NCI-H1417 treated with DMSO at 0.1 percent for 48 hours (cell line): ENCODE measurements at regions not wholly inside any gene's neighbourhood (a gene's known extent, or its start where the extent isn't known, plus 50 kb on each side); places are given as distances from the start of the nearest gene placed in this dataset.

ENCODE experiments used
- DNase-seq: peaks from one replicate; lab custom pipeline; 2025; lab: John Stamatoyannopoulos, UW

DNA sequence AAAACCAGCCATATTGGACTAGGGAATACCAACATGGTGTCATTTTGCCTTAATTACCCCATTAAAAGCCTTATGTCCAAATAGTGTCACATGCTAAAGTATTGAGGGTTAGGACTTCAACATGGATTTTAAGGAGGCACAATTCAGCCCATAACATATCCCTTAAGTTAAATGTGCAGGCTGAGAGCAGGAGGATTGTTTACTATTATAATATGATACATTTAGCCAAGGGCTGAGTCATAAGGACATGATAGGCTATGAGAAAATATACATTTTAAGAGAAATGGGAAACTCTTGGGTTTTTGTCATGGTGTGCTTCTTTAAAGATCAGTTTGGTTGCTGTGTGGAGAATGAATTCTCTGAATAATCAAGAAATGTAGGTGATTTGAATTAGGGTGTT is 136.8 kb downstream of the RDH14 start:
- no peak for DNase-seq

GRCh38 chr2:18422432-18423165 is 137.9 kb downstream of the RDH14 start:
- no peak for DNase-seq

- DNase-seq, result no peak
Observed at GRCh38 chr2:18413676-18414396, 146.6 kb downstream of the RDH14 start.

GRCh38 chr2:18412980-18413675 is 147.3 kb downstream of the RDH14 start:
- DNase-seq, result no peak

DNA sequence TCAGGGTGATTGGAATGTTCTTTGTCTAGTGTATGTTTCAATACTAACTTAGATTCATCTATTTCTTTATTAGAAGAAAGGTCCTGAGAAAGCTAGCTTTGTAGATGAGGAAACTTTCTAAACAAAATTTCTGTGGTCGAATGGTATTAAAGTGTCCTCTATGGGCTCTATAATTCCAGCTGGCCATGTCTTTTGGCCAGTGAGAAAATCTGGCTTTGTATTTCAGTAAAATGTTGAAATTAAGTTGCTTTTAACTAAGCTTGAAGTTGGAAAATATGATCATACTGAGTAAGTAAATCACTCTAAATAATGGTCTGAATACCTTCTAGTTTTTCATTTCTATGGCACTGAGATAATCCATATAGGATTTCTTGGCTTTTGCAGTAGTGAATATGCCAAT is 148.8 kb downstream of the RDH14 start:
- no peak for DNase-seq

DNA sequence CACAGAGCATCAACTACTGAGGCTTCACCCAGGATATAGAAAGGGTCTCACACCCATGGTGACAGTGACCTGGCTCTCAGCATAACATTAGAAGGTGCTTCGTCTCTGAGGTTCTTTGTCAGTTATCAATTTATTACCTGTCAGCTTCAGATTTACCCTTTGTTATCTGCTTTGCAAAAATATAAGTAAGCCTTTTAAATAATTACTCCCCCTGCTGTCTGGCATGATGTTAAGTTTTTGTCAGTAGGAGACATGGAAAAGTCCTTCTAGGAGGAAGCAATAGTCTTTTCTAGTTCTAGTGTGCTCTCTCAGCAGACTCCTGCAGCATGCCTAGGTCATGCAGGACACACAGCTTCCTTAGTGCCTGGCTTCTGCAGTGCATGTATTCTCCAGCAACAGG is 149.9 kb downstream of the RDH14 start:
- no peak for DNase-seq

DNA sequence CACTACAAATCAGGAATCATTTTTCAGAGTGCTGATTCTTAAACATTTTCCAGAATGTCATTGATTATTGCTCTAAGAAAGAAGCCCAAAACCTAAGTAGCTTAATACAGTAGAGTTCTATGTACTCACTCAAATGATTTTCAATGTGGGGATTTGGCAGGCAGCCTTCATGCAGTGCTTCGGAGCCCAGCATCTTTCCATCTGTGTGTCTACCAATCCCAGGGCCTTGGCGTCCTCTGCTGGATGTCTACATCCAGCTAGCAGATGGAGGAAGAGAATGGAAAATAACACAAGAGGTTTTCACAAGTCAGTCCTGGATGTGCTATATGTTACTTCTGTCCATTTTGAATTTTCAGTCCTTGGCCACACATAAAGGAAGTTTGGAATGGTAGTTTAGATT is 151.8 kb downstream of the RDH14 start:
- no peak for DNase-seq

DNA sequence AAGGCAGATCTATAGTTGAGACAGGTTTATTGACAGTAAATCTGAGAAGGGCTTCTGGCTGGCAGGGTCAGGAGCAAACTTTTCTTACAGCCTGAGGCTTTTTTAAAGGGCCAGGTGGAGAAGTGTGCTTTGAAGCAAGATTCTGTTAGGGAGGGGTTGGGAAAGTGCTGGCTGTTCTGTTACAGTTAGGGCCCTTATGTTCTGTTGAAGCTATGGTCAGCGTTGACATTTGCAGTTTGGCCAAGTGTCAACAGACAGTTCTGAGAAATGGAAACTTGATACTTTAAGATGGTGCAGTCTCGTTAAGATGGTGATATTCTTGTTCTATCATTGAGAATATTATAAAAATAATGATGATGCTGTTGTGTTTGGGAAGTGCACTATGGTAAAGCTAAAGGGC is 154.2 kb downstream of the RDH14 start:
- no peak for DNase-seq

GRCh38 chr2:18404708-18405107 is 155.7 kb downstream of the RDH14 start:
- DNase-seq, result no peak

- no peak for DNase-seq
Observed at GRCh38 chr2:18403921-18404522, 156.4 kb downstream of the RDH14 start.

DNA sequence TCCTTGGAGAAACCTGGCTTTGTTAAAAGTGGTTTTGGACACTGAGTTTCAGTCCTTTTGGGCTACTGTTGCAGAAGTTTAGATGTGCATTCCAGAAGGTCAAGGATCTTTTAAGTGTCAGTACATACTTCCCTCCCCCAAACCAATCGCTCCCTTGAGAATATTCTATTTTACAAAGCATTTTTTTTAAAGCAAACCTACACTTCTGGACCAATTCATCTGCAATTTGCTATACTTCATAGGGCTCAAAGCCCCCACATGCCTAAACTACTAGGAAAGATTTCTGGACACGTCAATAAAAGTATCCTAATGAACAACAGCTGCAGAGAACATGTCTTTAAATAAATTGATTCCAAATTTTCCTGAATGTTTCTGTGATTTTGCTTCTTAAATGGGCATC is 157.6 kb downstream of the RDH14 start:
- no peak for DNase-seq

DNA sequence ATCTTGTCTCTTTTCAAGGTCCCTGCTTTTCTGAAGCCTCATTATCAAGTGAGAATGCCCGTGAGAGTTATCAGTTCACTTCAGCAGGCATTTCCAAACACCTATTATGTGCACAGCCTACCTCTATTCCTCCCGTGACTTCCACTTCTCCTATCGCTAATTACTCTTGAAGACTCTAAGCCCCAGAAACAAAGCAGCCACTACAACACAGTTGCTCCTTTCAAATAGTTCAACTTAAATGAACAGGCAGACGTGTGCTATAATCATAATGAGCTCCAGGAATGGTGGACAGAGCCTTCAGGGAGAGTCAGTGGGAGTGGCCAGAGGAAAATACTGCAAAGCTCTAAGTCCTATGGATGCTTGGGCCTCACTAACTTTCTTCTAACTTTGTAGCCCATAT is 159.0 kb downstream of the RDH14 start:
- DNase-seq, result no peak

DNA sequence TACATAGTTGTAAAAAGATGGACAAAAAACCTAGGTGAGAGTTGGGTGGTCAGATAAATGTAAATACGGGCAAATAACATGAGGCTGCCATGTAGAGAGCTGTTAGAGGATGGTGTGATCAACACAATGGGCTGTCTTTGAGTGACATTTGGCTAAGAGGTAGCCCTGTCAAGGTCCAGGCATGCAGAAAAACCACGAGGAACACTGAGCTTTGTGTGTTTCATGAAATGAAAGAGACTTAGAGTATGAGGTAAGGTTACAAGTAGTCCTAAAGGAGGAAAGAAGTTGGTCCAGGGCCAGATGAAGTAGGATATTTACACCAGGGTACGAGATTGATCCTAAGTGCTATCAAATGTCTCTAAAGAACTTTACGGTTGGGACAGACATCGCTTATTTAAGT is 160.9 kb downstream of the RDH14 start:
- DNase-seq, result no peak

DNA sequence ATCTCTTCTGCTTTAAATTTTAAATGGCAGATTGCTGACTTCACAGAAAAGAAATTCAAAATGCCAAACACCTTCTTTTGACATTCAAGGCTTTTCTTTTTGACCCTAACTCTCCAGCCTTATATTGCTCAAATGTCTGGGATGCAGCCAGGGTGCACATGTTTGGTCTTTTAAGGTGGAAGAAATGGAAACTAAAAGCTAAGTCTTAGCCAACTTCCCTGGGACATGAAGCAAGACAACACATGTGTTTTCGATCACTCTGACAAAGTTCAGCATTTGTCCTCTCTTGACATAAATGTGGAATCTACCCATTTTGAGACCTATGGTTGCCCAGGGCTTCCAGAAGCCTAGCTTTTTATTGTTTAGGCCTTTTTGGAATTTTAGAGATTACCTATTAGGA is 161.6 kb downstream of the RDH14 start:
- DNase-seq, result no peak

DNA sequence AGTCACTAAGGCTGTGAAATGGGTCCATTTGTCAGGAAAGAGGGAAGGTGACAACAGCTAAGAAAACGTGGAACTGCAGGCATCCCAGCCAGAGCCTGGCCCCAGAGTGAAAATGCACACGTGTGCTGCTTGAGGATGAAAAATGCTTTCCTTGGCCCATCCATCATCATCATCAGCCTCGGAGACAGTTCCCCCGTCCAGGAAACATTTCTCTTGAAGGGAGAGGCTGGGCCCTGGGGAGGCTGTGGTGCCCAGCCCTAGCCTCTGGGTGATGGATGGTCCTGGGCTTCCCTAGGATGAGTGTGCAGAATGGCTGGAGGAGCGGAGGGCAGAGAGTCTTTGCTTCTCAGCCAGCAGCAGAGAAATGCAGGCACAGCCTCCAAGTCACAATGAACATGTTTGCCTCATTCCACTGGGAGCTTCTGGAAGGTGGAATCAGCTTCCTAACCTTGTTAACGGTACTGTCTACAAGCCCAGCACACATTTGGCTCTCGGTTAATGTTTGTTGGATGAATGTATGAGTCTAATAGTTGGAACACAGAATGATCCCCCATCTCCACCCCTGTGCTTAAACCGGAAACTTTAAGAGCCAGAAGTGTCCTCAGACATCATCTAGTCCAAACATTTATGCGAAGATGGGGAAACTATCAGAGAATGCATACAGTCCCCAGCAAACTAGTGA is 164.0 kb downstream of the RDH14 start:
- DNase-seq, result no peak

DNA sequence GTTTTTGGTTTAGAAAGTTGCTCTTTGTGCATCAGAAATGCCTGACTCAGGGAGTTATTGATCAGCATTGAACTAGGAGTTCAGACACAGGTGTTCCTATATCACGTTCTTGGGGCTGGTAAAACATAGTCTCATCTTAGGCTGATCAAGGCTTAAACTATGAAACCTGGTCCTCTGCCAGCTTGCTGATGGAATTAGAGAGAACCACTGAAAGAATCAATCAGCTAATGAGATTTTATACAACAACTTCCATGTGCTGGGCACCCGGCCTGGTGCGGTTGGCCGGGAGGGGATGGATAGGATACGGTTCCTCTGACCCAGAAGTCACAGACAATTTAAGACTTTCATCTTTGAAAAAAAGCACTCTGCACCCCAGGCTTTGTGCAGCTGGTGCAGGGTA is 164.9 kb downstream of the RDH14 start:
- no peak for DNase-seq

GRCh38 chr2:18387441-18388206 is 172.8 kb downstream of the RDH14 start:
- DNase-seq, result peak; percentile 47

DNA sequence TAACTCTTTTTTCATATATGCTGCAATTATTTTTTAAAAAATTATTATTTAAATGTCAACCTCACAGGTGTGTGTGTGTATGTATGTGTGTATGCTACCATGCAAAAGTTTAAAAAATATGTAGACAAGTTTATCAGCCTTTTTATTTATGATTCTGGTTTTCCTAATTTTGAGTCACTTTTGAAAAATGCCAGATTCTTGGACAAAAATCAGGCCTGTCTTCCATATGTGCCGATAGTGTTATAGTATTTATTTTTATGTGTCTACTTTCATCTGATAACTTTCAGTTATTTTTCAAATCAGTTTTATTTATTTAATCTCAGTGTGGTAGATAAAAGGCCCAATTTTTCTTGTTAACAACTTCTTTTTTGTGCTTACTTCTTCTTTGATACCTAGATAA is 176.2 kb downstream of the RDH14 start:
- no peak for DNase-seq

- no peak for DNase-seq
Observed at GRCh38 chr2:18381386-18381785, 179.1 kb downstream of the RDH14 start.

DNA sequence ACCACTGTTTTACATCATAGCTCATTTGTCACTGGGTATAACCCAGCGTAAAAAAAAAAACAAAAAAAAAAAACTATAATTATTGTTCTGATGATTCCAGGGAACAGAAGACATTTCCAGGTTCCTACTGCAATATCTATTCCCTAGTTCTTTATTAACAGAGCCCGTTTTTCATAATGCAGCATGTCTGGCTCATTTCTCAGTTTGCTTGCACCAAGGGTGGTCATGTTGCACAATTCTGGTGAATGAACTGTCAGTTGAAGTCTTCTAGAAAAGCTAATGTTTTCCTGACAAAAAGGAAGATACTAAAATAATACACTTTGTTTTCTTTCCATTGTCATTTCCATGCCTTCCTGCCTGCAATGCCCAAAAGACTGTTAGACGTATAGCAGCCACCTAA is 180.1 kb downstream of the RDH14 start:
- DNase-seq, result no peak

- DNase-seq, result no peak
Observed at GRCh38 chr2:18379870-18380269, 180.6 kb downstream of the RDH14 start.
